HUES64 (cell line): ENCODE measurements at regions not wholly inside any gene's neighbourhood (a gene's known extent, or its start where the extent isn't known, plus 50 kb on each side); places are given as distances from the start of the nearest gene placed in this dataset.

Source experiments
- H3K27ac ChIP-seq: 2 replicates; pipeline ENCODE4 v1.7.0; 2013; ENCODE audit warnings: low read depth, low read length, inconsistent platforms
- H3K27me3 ChIP-seq: 2 replicates; pipeline ENCODE4 v1.6.1; 2013; ENCODE audit warnings: mild to moderate bottlenecking, low read length; ENCODE audit not compliant: insufficient read depth
- H3K36me3 ChIP-seq: 2 replicates; pipeline ENCODE4 v1.6.1; 2013; ENCODE audit warnings: mild to moderate bottlenecking, low read length; ENCODE audit not compliant: insufficient read depth
- H3K4me1 ChIP-seq: 2 replicates; pipeline ENCODE4 v1.6.1; 2013; ENCODE audit warnings: mild to moderate bottlenecking, low read length, moderate library complexity; ENCODE audit not compliant: insufficient read depth
- H3K4me3 ChIP-seq: 2 replicates; pipeline ENCODE4 v1.5.1; 2013; ENCODE audit warnings: mild to moderate bottlenecking, low read length, moderate library complexity
- H3K9ac ChIP-seq: 2 replicates; pipeline ENCODE4 v1.6.1; 2013; ENCODE audit warnings: mild to moderate bottlenecking, low read depth, low read length
- H3K9me3 ChIP-seq: 2 replicates; pipeline ENCODE4 v1.6.1; 2013; ENCODE audit warnings: low read depth, low read length; ENCODE audit not compliant: insufficient read depth
- WGBS: fragments of 150-250, 120-280 bp; methylation state at CpG from one replicate; pipeline ENCODE4 v1.1.7; 2013; ENCODE audit warnings: missing lambda C conversion rate; 5-methylcytosine and 5-hydroxymethylcytosine counted together

DNA sequence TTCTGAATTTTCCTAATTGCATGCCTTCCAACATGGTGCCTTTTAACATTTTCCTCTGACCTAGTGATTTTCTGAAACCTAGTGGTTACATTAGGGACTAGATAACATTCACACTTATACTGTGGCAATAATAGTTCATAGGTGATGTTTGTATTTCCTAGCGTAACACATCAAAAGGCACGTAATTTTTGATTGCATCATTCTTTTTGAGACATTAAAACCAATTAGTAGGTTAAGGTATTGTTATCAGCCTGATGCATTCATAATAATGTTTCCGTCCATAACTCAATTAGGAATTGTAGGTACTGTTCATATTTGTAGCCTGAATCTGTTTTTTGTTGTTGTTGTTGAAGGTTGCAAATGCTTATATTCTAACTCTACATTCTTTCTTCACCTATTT is 192.4 kb downstream of the ANXA1 start:
- H3K4me1 ChIP-seq: no peaks in the 10 kb centered on the region
- no peaks in the 10 kb centered on the region for H3K27me3 ChIP-seq
- H3K9me3 ChIP-seq: no peaks in the 10 kb centered on the region
- WGBS: 100% methylated on average over 2 of the region's 3 CpGs
- no peak overlapping the region for H3K9ac ChIP-seq
- no peak overlapping the region for H3K27ac ChIP-seq
- no peaks in the 10 kb centered on the region for H3K36me3 ChIP-seq
- no peak overlapping the region for H3K4me3 ChIP-seq

DNA sequence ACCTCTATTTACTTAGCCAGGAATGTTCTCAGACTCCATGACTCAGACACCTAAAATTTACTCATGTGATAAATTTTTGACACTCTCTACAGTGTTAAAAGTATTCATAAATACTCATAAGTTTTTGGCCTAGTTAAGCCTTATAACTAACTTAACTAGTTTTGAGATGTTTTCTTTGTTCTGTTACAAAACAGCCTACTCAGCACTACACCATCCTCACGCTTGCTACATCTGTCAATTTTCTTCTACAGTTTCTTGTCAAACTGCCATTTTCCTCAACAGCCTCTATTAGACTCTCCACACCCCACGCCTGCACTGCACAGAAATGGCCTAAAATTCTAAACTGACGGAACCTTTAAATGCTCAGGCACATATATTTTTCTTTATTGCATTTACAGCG is 195.5 kb downstream of the ANXA1 start:
- H3K4me3 ChIP-seq: no peak overlapping the region
- no peak overlapping the region for H3K27ac ChIP-seq
- H3K27me3 ChIP-seq: no peaks in the 10 kb centered on the region
- 92% methylated on average over 4 of the region's 4 CpGs for WGBS
- no peaks in the 10 kb centered on the region for H3K36me3 ChIP-seq
- no peak overlapping the region for H3K9ac ChIP-seq
- no peaks in the 10 kb centered on the region for H3K9me3 ChIP-seq
- no peaks in the 10 kb centered on the region for H3K4me1 ChIP-seq

DNA sequence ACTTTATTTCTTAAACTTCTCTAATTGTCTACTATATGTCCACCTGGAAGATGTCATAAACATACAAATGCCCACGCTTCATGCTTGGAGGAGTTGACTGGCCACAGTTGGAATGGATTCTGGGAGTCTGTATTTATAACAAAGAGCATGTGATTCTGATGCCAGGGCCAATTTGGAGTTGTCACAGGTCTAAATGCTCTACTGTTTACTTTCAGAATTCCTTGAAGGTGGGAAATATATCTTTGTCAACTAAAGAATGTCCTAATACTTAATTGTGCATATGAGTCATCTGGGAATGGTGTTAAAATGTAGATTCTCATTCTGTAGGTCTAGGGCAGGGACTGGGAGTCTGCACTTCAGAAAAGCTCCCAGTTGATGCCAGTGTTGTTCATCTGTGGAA is 196.1 kb downstream of the ANXA1 start:
- H3K27ac ChIP-seq: no peak overlapping the region
- no peak overlapping the region for H3K9ac ChIP-seq
- H3K36me3 ChIP-seq: no peaks in the 10 kb centered on the region
- H3K4me1 ChIP-seq: no peaks in the 10 kb centered on the region
- H3K27me3 ChIP-seq: no peaks in the 10 kb centered on the region
- WGBS: 93% methylated on average over 1 of the region's 1 CpG
- no peaks in the 10 kb centered on the region for H3K9me3 ChIP-seq
- H3K4me3 ChIP-seq: no peak overlapping the region

DNA sequence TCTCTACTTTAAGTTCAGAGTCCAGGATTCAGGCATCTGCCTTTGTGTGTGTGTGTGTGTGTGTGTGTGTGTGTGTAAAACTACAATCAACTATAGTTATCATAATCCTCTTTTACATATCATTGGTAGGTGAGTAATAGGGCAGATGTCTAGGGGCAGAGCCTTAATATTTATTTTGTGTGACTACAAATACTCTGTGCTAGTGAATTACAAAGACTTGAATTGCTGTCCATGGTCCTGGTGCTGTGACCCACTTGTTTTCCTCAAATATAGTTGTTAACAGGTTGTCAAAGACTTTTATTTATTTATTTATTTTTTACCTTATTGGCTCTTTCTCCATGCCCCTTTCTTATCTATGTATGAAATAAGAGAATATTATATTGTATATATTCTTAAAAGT is 196.8 kb downstream of the ANXA1 start:
- H3K9me3 ChIP-seq: no peaks in the 10 kb centered on the region
- no peaks in the 10 kb centered on the region for H3K27me3 ChIP-seq
- no peak overlapping the region for H3K4me3 ChIP-seq
- H3K4me1 ChIP-seq: no peaks in the 10 kb centered on the region
- H3K9ac ChIP-seq: no peak overlapping the region
- no peak overlapping the region for H3K27ac ChIP-seq
- no peaks in the 10 kb centered on the region for H3K36me3 ChIP-seq

DNA sequence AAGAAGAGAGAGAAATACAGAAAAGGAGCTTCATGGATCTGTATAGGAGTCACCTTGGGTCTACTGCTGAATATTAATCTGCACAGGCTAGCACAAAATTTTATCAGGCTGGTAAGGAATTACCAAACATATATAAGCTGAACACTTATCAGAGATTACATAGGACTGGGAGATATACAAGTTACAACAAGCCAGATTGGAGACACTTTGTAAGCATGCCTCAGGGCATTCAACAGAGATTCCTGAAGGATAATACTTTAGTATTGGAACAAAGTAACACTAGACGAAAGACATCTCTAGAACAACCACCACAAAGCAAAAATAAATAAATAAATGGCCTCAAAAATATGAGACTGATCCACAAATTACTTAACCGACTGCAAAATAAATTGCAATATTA is 197.8 kb downstream of the ANXA1 start:
- H3K9ac ChIP-seq: no peak overlapping the region
- no peak overlapping the region for H3K4me3 ChIP-seq
- H3K4me1 ChIP-seq: no peaks in the 10 kb centered on the region
- no peak overlapping the region for H3K27ac ChIP-seq
- no peaks in the 10 kb centered on the region for H3K27me3 ChIP-seq
- no peaks in the 10 kb centered on the region for H3K9me3 ChIP-seq
- no peaks in the 10 kb centered on the region for H3K36me3 ChIP-seq
- WGBS: 92% methylated on average over 2 of the region's 2 CpGs

DNA sequence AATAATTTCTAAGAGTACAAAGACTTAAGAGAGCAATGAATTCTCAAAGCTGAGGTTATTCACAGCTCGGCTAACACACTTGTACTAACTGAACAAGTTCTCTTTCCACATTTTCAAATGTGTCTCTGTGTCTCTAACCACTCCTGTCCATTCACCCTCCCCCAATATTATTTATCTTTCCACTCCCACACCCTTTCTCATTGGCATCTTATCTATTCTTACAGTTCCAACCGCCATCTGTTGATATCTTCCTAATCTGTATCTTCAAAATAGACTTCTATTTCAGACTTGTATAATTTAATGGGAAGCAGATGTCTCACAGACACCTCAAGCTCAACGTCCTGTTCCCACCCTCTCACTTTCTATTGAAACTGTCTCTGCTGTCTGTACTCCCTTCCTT is 205.9 kb downstream of the ANXA1 start:
- H3K27ac ChIP-seq: no peak overlapping the region
- no peak overlapping the region for H3K9ac ChIP-seq
- H3K27me3 ChIP-seq: no peaks in the 10 kb centered on the region
- H3K36me3 ChIP-seq: no peaks in the 10 kb centered on the region
- H3K4me1 ChIP-seq: no peaks in the 10 kb centered on the region
- 86% methylated on average over 3 of the region's 3 CpGs for WGBS
- no peaks in the 10 kb centered on the region for H3K9me3 ChIP-seq
- H3K4me3 ChIP-seq: no peak overlapping the region

DNA sequence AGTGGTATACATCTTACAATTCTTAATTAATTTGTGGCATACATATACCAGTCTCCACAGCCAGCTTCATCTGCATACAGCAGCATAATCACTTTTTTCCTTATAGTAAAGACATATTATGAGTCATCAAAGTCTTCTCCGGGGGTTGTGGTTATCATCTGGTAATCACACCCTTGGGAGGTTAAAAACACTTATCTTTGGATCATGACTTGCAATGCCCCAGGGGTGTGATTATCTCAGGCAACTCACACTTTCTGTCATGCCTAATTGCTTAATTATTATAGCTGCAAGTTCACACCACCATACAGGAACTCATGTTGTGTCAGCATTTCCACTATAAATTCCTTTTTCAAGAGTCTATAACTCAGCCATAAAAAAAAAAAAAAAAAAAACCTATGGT is 218.4 kb downstream of the ANXA1 start:
- Histone ChIP-seq H3K9me3 (no peaks in the 10 kb centered on the region), H3K9ac (no peak overlapping the region), H3K27me3 (no peaks in the 10 kb centered on the region), H3K27ac (no peak overlapping the region), H3K4me1 (no peaks in the 10 kb centered on the region), H3K36me3 (no peaks in the 10 kb centered on the region), H3K4me3 (no peak overlapping the region)
- 85% methylated on average over 1 of the region's 1 CpG for WGBS

DNA sequence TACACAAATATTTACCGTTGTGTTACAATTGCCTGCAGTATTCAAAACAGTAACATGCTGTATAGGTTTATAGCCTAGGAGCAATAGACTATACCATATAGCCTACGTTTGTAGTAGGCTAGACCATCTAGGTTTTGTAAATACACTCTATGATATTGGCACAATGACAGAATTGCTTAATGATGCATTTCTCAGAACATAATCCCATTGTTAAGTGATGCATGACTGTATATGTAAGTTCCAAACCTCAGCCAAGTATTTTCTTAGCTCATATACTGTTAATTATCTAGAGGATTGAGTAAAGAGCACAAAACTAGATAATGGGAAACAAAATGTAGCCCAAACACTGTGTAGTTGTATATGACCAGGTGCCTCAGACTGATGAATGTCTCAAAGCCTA is 220.1 kb downstream of the ANXA1 start:
- H3K27me3 ChIP-seq: no peaks in the 10 kb centered on the region
- H3K27ac ChIP-seq: no peak overlapping the region
- WGBS: no CpG with 5 or more reads among the region's 2 CpGs
- no peaks in the 10 kb centered on the region for H3K9me3 ChIP-seq
- H3K4me3 ChIP-seq: no peak overlapping the region
- H3K9ac ChIP-seq: no peak overlapping the region
- H3K36me3 ChIP-seq: no peaks in the 10 kb centered on the region
- no peaks in the 10 kb centered on the region for H3K4me1 ChIP-seq

DNA sequence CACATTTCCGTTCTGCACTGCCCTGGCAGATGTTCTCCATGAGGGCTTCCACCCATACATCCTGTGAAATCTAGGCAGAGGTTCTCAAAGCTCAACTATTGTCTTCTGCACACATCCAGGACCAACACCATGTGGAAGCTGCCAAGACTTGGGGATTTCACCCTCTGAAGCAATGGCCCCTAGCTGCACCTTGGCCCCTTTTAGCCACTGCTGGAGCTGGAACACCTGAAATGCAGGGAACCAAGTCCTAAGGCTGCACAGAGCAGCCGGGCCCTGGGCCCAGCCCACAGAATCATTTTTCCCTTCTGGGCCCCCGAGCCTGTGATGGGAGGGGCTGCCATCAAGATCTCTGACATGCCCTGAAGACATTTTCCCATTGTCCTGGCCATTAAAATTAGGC is 228.7 kb downstream of the ANXA1 start:
- H3K4me1 ChIP-seq: no peaks in the 10 kb centered on the region
- no peak overlapping the region for H3K9ac ChIP-seq
- no peaks in the 10 kb centered on the region for H3K27me3 ChIP-seq
- no peaks in the 10 kb centered on the region for H3K9me3 ChIP-seq
- WGBS: 92% methylated on average over 3 of the region's 3 CpGs
- no peaks in the 10 kb centered on the region for H3K36me3 ChIP-seq
- no peak overlapping the region for H3K27ac ChIP-seq
- H3K4me3 ChIP-seq: no peak overlapping the region

DNA sequence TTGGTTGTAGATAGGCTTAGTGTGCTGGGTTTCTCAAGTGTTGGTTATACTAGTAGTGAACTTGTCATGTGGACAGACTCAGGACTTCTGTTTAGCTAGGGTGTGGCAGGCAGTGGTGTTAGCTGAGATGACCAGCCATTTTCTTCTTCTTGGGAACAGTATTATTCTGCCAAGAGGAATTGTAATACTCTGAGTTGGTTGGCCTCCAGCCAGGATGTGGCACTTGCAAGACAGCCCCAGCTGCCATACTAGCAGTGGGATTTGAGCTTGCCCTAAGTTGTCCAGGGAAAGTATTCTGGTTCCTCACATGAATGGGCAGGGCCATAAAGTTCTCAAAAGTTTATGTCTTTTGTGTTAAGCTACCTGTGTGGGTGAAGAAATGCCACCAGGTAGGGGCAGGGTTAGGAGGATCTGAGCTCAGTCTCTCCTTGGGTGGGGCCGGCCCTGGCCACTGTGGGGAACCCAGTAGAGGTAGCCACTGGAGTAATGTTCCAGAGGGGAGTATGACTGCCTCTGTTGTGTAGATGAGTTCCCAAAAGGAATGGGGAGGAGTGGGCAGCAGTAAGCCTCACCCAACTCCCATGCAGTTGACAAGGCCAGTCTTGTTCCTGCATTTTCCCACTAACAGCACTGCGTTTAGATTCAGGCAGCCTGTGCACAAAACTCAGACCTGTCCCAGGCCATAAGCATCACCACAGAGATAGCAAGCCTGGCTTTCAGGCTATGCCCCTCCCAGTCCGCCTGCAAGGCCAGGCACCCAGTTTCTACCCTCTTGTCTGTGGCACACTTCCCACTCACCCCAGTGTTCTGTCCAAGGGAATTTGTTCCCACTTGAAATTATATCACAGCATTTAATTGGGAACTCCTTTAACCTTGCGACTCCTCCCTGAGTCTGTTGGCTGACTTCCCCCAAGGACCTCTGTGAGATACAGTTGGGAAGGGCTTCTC is 250.7 kb downstream of the ANXA1 start:
- H3K4me3 ChIP-seq: no peak overlapping the region
- H3K27ac ChIP-seq: no peak overlapping the region
- H3K9ac ChIP-seq: no peak overlapping the region
- H3K9me3 ChIP-seq: no peaks in the 10 kb centered on the region
- H3K4me1 ChIP-seq: no peaks in the 10 kb centered on the region
- H3K27me3 ChIP-seq: no peaks in the 10 kb centered on the region
- 92% methylated on average over 4 of the region's 4 CpGs for WGBS
- H3K36me3 ChIP-seq: no peaks in the 10 kb centered on the region

DNA sequence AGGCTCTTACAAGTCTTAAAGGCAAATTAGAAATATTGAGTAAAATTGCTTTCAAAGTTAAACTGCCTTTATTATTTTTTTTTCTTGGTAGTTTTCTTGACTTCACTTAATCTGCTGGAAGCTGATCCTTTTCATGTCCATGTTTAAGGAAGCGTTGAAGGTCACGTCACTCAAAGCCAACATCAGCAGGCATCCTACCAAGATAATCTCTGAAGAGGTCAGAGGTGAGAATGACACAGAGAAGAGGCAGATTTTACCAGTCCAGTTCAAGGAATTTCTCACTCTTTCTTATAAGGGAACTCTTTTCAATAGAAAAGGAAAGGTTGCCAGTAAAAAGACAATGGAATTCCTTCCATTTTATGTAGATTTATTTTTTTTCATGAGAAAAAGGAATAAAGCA is 259.8 kb downstream of the ANXA1 start:
- Histone ChIP-seq H3K9me3 (no peaks in the 10 kb centered on the region), H3K27me3 (no peaks in the 10 kb centered on the region), H3K4me3 (no peak overlapping the region), H3K9ac (no peak overlapping the region), H3K4me1 (peaks cover 9% of the 10 kb centered on the region), H3K36me3 (no peaks in the 10 kb centered on the region), H3K27ac (no peak overlapping the region; the same call in 1 of the 2 replicates)
- WGBS: 59% methylated on average over 2 of the region's 2 CpGs

DNA sequence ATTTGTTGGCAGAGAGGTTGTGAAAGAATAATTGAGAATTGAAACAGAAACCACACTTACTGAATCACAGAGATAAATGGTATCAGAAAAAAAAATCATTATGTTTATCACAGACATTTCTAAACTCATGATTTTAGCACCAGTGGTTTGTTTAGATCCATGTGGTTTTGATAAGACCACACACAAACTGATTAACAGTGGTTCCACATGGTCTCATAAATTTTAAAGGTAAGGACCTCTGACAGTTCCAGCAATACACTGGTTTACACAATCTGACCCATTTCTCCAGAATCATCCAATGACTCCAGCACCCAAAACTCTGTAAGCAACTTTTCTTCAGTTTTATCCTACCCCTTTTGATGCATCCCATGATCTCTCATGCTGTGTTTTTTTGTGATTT is 261.2 kb downstream of the ANXA1 start:
- no peak overlapping the region for H3K9ac ChIP-seq
- H3K27me3 ChIP-seq: no peaks in the 10 kb centered on the region
- H3K27ac ChIP-seq: no peak overlapping the region
- H3K36me3 ChIP-seq: no peaks in the 10 kb centered on the region
- no peaks in the 10 kb centered on the region for H3K9me3 ChIP-seq
- H3K4me3 ChIP-seq: no peak overlapping the region
- peaks cover 9% of the 10 kb centered on the region for H3K4me1 ChIP-seq
